Left renal cortex interstitium (tissue), 4 donors: ENCODE measurements at regions not wholly inside any gene's neighbourhood (a gene's known extent, or its start where the extent isn't known, plus 50 kb on each side); places are given as distances from the start of the nearest gene placed in this dataset.
"Not testable (repeated sequence)": the region's sequence is repeated elsewhere in the genome, so short reads cannot be mapped to it uniquely, and the experiment has no call there.

Source experiments
- DNase-seq, 4 donors: peaks; one replicate each; pipeline ENCODE4 v3.0.0-alpha.2; 2013; ENCODE audit warnings: low read depth in 4 of 4, low spot score in 2 of 4, missing footprints in 1 of 4

- no peak for DNase-seq
Measured at GRCh38 chr3:59372346-59372745, 322.5 kb upstream of the CFAP20DC start.

- peak in 1 of 4 donors; percentile 10 for DNase-seq
Measured at GRCh38 chr3:59368900-59369675, 319.3 kb upstream of the CFAP20DC start.

GRCh38 chr3:59367150-59367549 lies 317.3 kb upstream of the CFAP20DC start:
- no peak for DNase-seq

GRCh38 chr3:59366218-59366617 lies 316.4 kb upstream of the CFAP20DC start:
- DNase-seq: no peak

- no peak for DNase-seq
Measured at GRCh38 chr3:59364496-59364895, 314.7 kb upstream of the CFAP20DC start.

GRCh38 chr3:59360312-59360711 lies 310.5 kb upstream of the CFAP20DC start:
- DNase-seq: not testable (repeated sequence)

- no peak for DNase-seq
Measured at GRCh38 chr3:59341459-59341858, 291.6 kb upstream of the CFAP20DC start.

GRCh38 chr3:59339818-59340217 lies 290.0 kb upstream of the CFAP20DC start:
- DNase-seq: no peak

- no peak for DNase-seq
Measured at GRCh38 chr3:59338934-59339333, 289.1 kb upstream of the CFAP20DC start.

- DNase-seq: no peak
Measured at GRCh38 chr3:59335338-59335737, 285.5 kb upstream of the CFAP20DC start.

GRCh38 chr3:59334585-59334984 lies 284.8 kb upstream of the CFAP20DC start:
- no peak for DNase-seq

- DNase-seq: no peak
Measured at GRCh38 chr3:59327376-59327808, 277.6 kb upstream of the CFAP20DC start.

GRCh38 chr3:59326246-59327024 lies 276.6 kb upstream of the CFAP20DC start:
- no peak for DNase-seq

- DNase-seq: no peak
Measured at GRCh38 chr3:59321881-59322540, 272.2 kb upstream of the CFAP20DC start.

- no peak for DNase-seq
Measured at GRCh38 chr3:59320080-59320479, 270.3 kb upstream of the CFAP20DC start.

GRCh38 chr3:59319442-59319841 lies 269.6 kb upstream of the CFAP20DC start:
- no peak for DNase-seq

GRCh38 chr3:59318881-59319280 lies 269.1 kb upstream of the CFAP20DC start:
- DNase-seq: no peak

- DNase-seq: no peak
Measured at GRCh38 chr3:59317386-59317785, 267.6 kb upstream of the CFAP20DC start.

GRCh38 chr3:59316688-59317275 lies 267.0 kb upstream of the CFAP20DC start:
- DNase-seq: no peak

- no peak for DNase-seq
Measured at GRCh38 chr3:59313365-59313764, 263.5 kb upstream of the CFAP20DC start.

GRCh38 chr3:59311231-59311630 lies 261.4 kb upstream of the CFAP20DC start:
- DNase-seq: no peak
